Common myeloid progenitor, CD34-positive (primary cell): ENCODE measurements at regions not wholly inside any gene's neighbourhood (a gene's known extent, or its start where the extent isn't known, plus 50 kb on each side); places are given as distances from the start of the nearest gene placed in this dataset.

Experiments used
- CTCF ChIA-PET: fragments of 350-600 bp; sonication (Branson Sonifier 250); formaldehyde crosslinking; loops from one replicate; lab custom pipeline; 2021; ENCODE audit warnings: antibody characterized with exemption; lab: Charles Lee
- POLR2A ChIA-PET: fragments of 350-600 bp; sonication (Branson Sonifier 250); formaldehyde crosslinking; loops from one replicate; lab custom pipeline; 2021; ENCODE audit warnings: antibody characterized with exemption; lab: Charles Lee
- DNase-seq, 3 donors: peaks; one replicate each; pipeline versions ENCODE4 v3.0.0 to v3.0.0-alpha.2; 2013
- H3K27ac ChIP-seq, 2 experiments: 1 replicate in 1 of 2; 2 replicates in 1 of 2; pipeline ENCODE4 v1.7.0; 2013; ENCODE audit warnings: inconsistent platforms in 2 of 2, low read length in 2 of 2, mild to moderate bottlenecking in 2 of 2, low read depth in 1 of 2, moderate library complexity in 1 of 2; ENCODE audit not compliant: severe bottlenecking in 2 of 2, insufficient read depth in 1 of 2, poor library complexity in 1 of 2
- H3K27me3 ChIP-seq, 5 experiments: replicated peaks in 2 of 5; 1 replicate in 3 of 5; 2 replicates in 2 of 5; pipeline versions ENCODE4 v1.6.1 to v1.7.0; 2013; ENCODE audit warnings: low read length in 4 of 5, mild to moderate bottlenecking in 2 of 5, moderate library complexity in 2 of 5, inconsistent platforms in 1 of 5; ENCODE audit not compliant: insufficient read depth in 5 of 5, control insufficient read depth in 4 of 5
- H3K36me3 ChIP-seq, 4 experiments: 1 replicate in 2 of 4; 2 replicates in 2 of 4; pipeline versions ENCODE4 v1.6.1 to v1.7.0; 2013; ENCODE audit warnings: low read length in 3 of 4, control low read depth in 1 of 4, mild to moderate bottlenecking in 1 of 4; ENCODE audit not compliant: control insufficient read depth in 4 of 4, insufficient read depth in 4 of 4
- H3K4me1 ChIP-seq, 4 experiments: 1 replicate in 3 of 4; 2 replicates in 1 of 4; pipeline versions ENCODE4 v1.6.1 to v1.7.1; 2013; ENCODE audit warnings: low read length in 3 of 4, mild to moderate bottlenecking in 3 of 4, control low read depth in 1 of 4, inconsistent platforms in 1 of 4, moderate library complexity in 1 of 4; ENCODE audit not compliant: control insufficient read depth in 4 of 4, insufficient read depth in 4 of 4; ENCODE audit errors: control extremely low read depth in 1 of 4
- H3K4me3 ChIP-seq, 7 experiments: 1 replicate in 4 of 7; 2 replicates in 3 of 7; pipeline versions ENCODE4 v1.5.1 to v1.7.0; 2013; ENCODE audit warnings: mild to moderate bottlenecking in 7 of 7, low read length in 6 of 7, moderate library complexity in 6 of 7, inconsistent platforms in 2 of 7, low read depth in 2 of 7, control low read depth in 1 of 7; ENCODE audit not compliant: insufficient read depth in 4 of 7, control insufficient read depth in 1 of 7; ENCODE audit errors: extremely low read depth in 1 of 7
- H3K9me3 ChIP-seq, 5 experiments: 1 replicate in 4 of 5; 2 replicates in 1 of 5; pipeline versions ENCODE4 v1.6.1 to v1.7.1; 2013; ENCODE audit warnings: low read length in 4 of 5, mild to moderate bottlenecking in 2 of 5, inconsistent platforms in 1 of 5, low read depth in 1 of 5, moderate library complexity in 1 of 5; ENCODE audit not compliant: control insufficient read depth in 4 of 5, insufficient read depth in 2 of 5; ENCODE audit errors: control extremely low read depth in 1 of 5
- WGBS: methylation state at CpG from one replicate; pipeline ENCODE4 v1.1.5; 2013; ENCODE audit not compliant: insufficient coverage; 5-methylcytosine and 5-hydroxymethylcytosine counted together

DNA sequence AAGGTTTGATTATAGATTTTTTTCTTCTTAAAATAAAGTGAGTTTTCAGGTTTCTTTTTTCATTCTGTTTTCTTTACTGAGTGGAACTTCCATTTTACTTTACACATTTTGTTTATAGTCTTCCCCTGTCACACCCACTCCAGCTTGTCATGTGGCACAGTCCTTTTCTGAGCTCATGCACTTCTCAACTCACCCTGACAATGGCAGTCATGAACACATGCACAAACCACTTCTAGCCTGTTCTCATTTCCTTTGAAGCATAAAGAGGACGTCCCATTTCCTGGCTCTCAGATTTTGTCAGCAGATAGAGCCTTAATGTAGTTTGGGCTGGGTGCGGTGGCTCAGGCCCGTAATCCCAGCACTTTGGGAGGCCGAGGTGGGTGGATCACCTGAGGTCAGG is 168.0 kb downstream of the AHSP start:
- Histone ChIP-seq H3K27ac (no peak overlapping the region), H3K27me3 (peaks cover 0 to 9% (median 0%) of the 10 kb centered on the region in 5 experiments), H3K36me3 (no peaks in the 10 kb centered on the region), H3K4me3 (no peak overlapping the region), H3K9me3 (no peaks in the 10 kb centered on the region), H3K4me1 (peaks cover 2 to 26% (median 15%) of the 10 kb centered on the region in 4 experiments)
- 0% methylated on average over 1 of the region's 4 CpGs for WGBS
- ChIA-PET POLR2A (interaction anchor here (0.9 to 1.4 kb wide), 3 partner anchors 187 to 236 kb away, joined by 3 to 4 read pairs (median 3); partner anchors contain the start of genes ARMC5 and RUSF1), CTCF (interaction anchor here (0.9 to 2.9 kb wide), 14 partner anchors 8 to 251 kb away, joined by 3 to 30 read pairs (median 4); a partner anchor contains a TSS)
- peak; percentile 78 to 97 (median 93) for DNase-seq

DNA sequence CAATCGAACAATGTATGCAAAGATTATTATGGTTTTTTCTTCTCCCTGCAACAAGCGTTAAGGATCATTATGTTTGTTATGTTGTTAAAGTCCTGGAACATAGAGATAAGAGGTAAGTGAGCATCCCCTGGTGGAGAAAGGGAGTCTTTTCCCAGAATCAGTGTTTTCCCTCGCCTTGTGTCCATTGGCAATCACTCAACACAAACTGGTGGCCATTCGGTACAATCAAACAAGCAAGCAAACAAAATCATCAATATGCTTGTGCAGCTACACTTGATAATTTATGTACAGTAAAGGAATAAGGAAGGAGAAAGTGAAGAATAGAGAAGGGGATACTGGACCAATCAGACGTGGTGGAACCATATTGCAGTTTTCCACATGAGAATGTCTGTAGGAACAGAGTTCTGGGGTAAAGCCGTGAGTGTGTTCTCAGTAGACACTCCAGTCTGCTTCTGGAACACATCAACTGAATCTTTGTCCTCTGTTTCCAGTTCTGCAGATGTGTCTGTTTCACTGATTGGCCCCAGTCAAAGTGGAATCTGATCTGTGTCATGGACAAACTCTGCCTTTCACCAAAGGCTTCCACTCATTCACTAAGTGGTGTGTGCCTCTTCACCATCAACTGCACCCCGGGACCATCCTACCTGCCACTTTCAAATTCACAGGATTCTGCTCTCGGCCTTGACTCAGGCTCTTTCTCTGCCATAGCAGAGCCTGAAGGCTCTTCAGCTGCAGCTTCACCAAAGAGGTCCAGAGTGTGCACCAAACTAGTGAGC is 169.5 kb downstream of the AHSP start:
- CTCF ChIA-PET, result interaction anchor here (0.9 to 2.9 kb wide), 15 partner anchors 8 to 255 kb away, joined by 3 to 30 read pairs (median 4); partner anchors contain the start of gene ZNF843
- 98% methylated on average over 4 of the region's 8 CpGs for WGBS
- peak; percentile 54 to 66 (median 63) for DNase-seq
- POLR2A ChIA-PET, result no interaction called here
- Histone ChIP-seq H3K27me3 (peaks cover 0 to 9% (median 0%) of the 10 kb centered on the region in 5 experiments), H3K27ac (no peak overlapping the region), H3K36me3 (no peaks in the 10 kb centered on the region), H3K4me1 (peaks cover 10 to 40% (median 28%) of the 10 kb centered on the region in 4 experiments), H3K4me3 (no peak overlapping the region), H3K9me3 (no peaks in the 10 kb centered on the region)

DNA sequence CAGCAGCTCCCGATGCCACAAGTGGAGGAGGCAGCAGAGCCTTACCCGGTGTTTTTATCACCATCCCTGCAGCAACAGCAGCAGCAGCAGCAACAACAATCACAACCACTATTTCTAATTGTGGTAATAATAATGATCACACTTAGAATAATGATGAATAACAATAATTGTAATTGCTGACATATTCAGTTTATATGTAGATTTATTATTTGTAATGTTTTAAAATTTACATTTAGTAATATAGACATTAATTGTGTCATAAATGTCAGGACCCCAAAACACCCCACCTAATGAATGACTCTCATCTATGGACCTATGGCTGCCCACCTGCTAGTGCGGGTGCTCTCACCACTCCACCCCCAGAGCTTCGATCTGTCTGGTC is 170.0 kb downstream of the AHSP start:
- CTCF ChIA-PET, result interaction anchor here (1.1 to 2.9 kb wide), 10 partner anchors 11 to 255 kb away, joined by 3 to 30 read pairs (median 4); partner anchors contain the start of genes TGFB1I1 and ZNF843
- H3K27ac ChIP-seq, result no peak overlapping the region
- peaks cover 0 to 4% (median 0%) of the 10 kb centered on the region in 4 experiments for H3K36me3 ChIP-seq
- DNase-seq, result no peak
- peaks cover 0 to 9% (median 0%) of the 10 kb centered on the region in 5 experiments for H3K27me3 ChIP-seq
- H3K9me3 ChIP-seq, result no peaks in the 10 kb centered on the region
- POLR2A ChIA-PET, result no interaction called here
- H3K4me1 ChIP-seq, result peaks cover 10 to 41% (median 29%) of the 10 kb centered on the region in 4 experiments
- H3K4me3 ChIP-seq, result no peak overlapping the region
- WGBS, result no CpG with 5 or more reads among the region's 4 CpGs

DNA sequence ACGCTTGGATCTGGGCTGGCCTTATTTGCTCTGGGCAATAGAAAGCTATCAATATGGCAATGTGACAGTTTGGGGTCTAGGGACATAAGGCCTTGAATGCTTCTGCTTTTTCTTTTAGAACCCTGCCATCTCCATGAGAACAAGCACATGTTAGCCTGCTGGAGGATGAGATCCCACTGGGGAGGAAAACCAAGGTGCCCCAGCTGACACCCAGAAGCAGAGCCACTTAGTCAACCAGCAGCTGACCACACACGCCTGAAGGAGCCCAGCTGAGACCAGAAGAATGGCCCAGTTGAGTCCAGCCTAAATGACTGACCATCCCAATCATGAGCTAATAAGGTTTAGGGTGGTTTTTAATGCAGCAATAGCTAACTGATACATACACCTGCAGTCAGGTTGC is 171.2 kb downstream of the AHSP start:
- Histone ChIP-seq H3K4me1 (peaks cover 10 to 41% (median 29%) of the 10 kb centered on the region in 4 experiments), H3K36me3 (peaks cover 0 to 15% (median 6%) of the 10 kb centered on the region in 4 experiments), H3K27ac (no peak overlapping the region), H3K4me3 (no peak overlapping the region), H3K9me3 (no peaks in the 10 kb centered on the region), H3K27me3 (peaks cover 0 to 9% (median 0%) of the 10 kb centered on the region in 5 experiments)
- ChIA-PET CTCF (interaction anchor here (0.8 to 1.3 kb wide), 8 partner anchors 9 to 243 kb away, joined by 3 to 12 read pairs (median 4); partner anchors contain the start of genes ARMC5 and TGFB1I1), POLR2A (no interaction called here)
- DNase-seq, result peak in 1 of 3 donors; percentile 30
- WGBS, result 100% methylated on average over 2 of the region's 2 CpGs

DNA sequence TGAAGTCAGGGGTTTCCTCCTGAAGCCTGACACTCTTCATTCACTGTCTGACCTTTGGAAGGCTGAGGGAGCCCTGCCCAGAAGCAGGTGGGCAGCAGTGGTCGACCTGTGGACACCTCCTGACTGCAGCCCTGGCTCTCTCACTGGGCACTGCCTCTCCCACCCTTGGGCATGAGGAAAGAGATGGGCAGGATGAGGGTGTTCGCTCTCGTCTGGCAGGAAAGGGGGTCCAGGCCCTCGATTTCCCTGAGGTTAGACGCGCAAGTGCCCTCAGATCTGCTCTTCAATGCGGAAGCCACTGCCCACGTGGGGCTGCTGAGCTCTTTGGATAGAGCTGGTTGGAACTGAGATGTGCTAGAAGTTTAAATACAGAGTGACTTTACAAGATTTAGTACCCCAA is 171.9 kb downstream of the AHSP start:
- Histone ChIP-seq H3K9me3 (no peaks in the 10 kb centered on the region), H3K36me3 (peaks cover 0 to 22% (median 11%) of the 10 kb centered on the region in 4 experiments), H3K27ac (no peak overlapping the region), H3K4me1 (peaks cover 10 to 41% (median 29%) of the 10 kb centered on the region in 4 experiments), H3K27me3 (peaks cover 0 to 9% (median 0%) of the 10 kb centered on the region in 5 experiments), H3K4me3 (no peak overlapping the region)
- no peak for DNase-seq
- CTCF ChIA-PET, result interaction anchor here (1.2 to 1.7 kb wide), 4 partner anchors 239 to 244 kb away, joined by 4 to 12 read pairs (median 6); partner anchors contain the start of gene ARMC5
- POLR2A ChIA-PET, result no interaction called here
- WGBS, result 67% methylated on average over 6 of the region's 8 CpGs

DNA sequence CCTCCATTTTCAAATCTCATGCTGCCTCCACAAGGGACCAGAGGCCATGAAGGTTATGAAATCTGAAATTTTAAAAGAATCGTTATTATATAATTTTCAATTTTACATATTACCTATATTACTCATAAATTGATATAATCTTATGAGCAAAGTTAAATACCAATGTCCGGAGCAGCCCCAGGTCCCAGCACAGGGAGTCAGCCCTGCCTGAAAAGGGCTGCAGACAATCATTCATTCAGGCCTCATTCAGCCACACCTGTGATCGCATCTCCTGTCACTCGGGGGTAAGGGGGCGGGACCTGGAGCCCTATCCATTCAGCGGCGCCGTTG is 172.5 kb downstream of the AHSP start:
- Histone ChIP-seq H3K36me3 (peaks cover 0 to 28% (median 14%) of the 10 kb centered on the region in 4 experiments), H3K4me3 (peak overlapping the region; percentile 67 to 94 (median 84)), H3K27ac (no peak overlapping the region), H3K9me3 (no peaks in the 10 kb centered on the region), H3K27me3 (peaks cover 0 to 9% (median 0%) of the 10 kb centered on the region in 5 experiments), H3K4me1 (peaks cover 10 to 38% (median 29%) of the 10 kb centered on the region in 4 experiments)
- 0% methylated on average over 7 of the region's 8 CpGs for WGBS
- ChIA-PET POLR2A (no interaction called here), CTCF (interaction anchor here (1.7 kb wide), 1 partner anchor 244 kb away, joined by 6 read pairs; no protein-coding TSS in a partner anchor)
- no peak for DNase-seq
